GM21737 (cell line): ENCODE measurements at regions not wholly inside any gene's neighbourhood (a gene's known extent, or its start where the extent isn't known, plus 50 kb on each side); places are given as distances from the start of the nearest gene placed in this dataset.

Experiments
- ATAC-seq: cut with Tn5 transposase; IDR thresholded peaks from one replicate; pipeline ENCODE4 v1.9.1; 2021; ENCODE audit warnings: mild to moderate bottlenecking, moderate library complexity; ENCODE audit not compliant: unreplicated experiment

- ATAC-seq, result no peak
Observed at GRCh38 chr11:116567721-116568242, 205.0 kb downstream of the BUD13 start.

- no peak for ATAC-seq
Observed at GRCh38 chr11:116563712-116564047, 209.1 kb downstream of the BUD13 start.

GRCh38 chr11:116563028-116563711, 209.6 kb downstream of the BUD13 start:
- no peak for ATAC-seq

- no peak for ATAC-seq
Observed at GRCh38 chr11:116560589-116560988, 212.2 kb downstream of the BUD13 start.

GRCh38 chr11:116558504-116559211, 214.1 kb downstream of the BUD13 start:
- no peak for ATAC-seq

- ATAC-seq, result no peak
Observed at GRCh38 chr11:116557282-116557681, 215.5 kb downstream of the BUD13 start.

- ATAC-seq, result no peak
Observed at GRCh38 chr11:116556483-116556882, 216.3 kb downstream of the BUD13 start.

- no peak for ATAC-seq
Observed at GRCh38 chr11:116553482-116553881, 219.3 kb downstream of the BUD13 start.

- ATAC-seq, result no peak
Observed at GRCh38 chr11:116551576-116551975, 221.2 kb downstream of the BUD13 start.

GRCh38 chr11:116548256-116548655, 224.5 kb downstream of the BUD13 start:
- ATAC-seq, result no peak

- no peak for ATAC-seq
Observed at GRCh38 chr11:116547571-116547970, 225.2 kb downstream of the BUD13 start.

- no peak for ATAC-seq
Observed at GRCh38 chr11:116545912-116546311, 226.9 kb downstream of the BUD13 start.

GRCh38 chr11:116544721-116545120, 228.1 kb downstream of the BUD13 start:
- ATAC-seq, result no peak

GRCh38 chr11:116543911-116544475, 228.8 kb downstream of the BUD13 start:
- ATAC-seq, result no peak

GRCh38 chr11:116543099-116543498, 229.7 kb downstream of the BUD13 start:
- ATAC-seq, result no peak

GRCh38 chr11:116542406-116542805, 230.4 kb downstream of the BUD13 start:
- ATAC-seq, result no peak

GRCh38 chr11:116541460-116541859, 231.3 kb downstream of the BUD13 start:
- no peak for ATAC-seq

- ATAC-seq, result no peak
Observed at GRCh38 chr11:116540645-116541304, 232.0 kb downstream of the BUD13 start.

- no peak for ATAC-seq
Observed at GRCh38 chr11:116539836-116540418, 232.9 kb downstream of the BUD13 start.

- ATAC-seq, result no peak
Observed at GRCh38 chr11:116539211-116539610, 233.6 kb downstream of the BUD13 start.

- ATAC-seq, result no peak
Observed at GRCh38 chr11:116538677-116539076, 234.1 kb downstream of the BUD13 start.
